Esophagus squamous epithelium (tissue), 4 donors: ENCODE measurements at regions not wholly inside any gene's neighbourhood (a gene's known extent, or its start where the extent isn't known, plus 50 kb on each side); places are given as distances from the start of the nearest gene placed in this dataset.

Experiments used
- CTCF ChIP-seq, 6 experiments: fragments of 450-650 bp in 4 of 6; fragments of 200-600 bp in 2 of 6; sonication (generic) in 2 of 6; IDR thresholded peaks; one replicate each; pipeline ENCODE4 v1.5.1; 2016 to 2019; ENCODE audit warnings: antibody characterized with exemption in 6 of 6, mild to moderate bottlenecking in 4 of 6, moderate library complexity in 4 of 6
- POLR2A ChIP-seq, 4 donors: fragments of 450-650 bp; IDR thresholded peaks; one replicate each; pipeline ENCODE4 v1.6.1; 2017; ENCODE audit warnings: antibody characterized with exemption in 4 of 4, mild to moderate bottlenecking in 4 of 4, moderate library complexity in 3 of 4

GRCh38 chr13:112007191-112007590, 59.8 kb upstream of the SOX1 start:
- TF ChIP-seq CTCF (IDR thresholded peaks at IDR 0.05), result no peak
- TF ChIP-seq POLR2A (IDR thresholded peaks at IDR 0.05), result no peak
